ENCODE measurements at regions not wholly inside any gene's neighbourhood (a gene's known extent, or its start where the extent isn't known, plus 50 kb on each side); places are given as distances from the start of the nearest gene placed in this dataset.

GRCh38 chr4:167784826-167785225, 307.5 kb upstream of the ANXA10 start:
- ChIA-PET POLR2A (no interaction called here), CTCF (no interaction called here)
- no peak overlapping the region for H3K4me3 ChIP-seq (ENCODE audit: low read depth in 2 of 2, low read length in 2 of 2)
- in situ Hi-C loops (cut with HindIII; ENCODE audit: low pct_unique_long_range_greater_than_20kb, low sequenced_read_pairs): no loop called here
- intact Hi-C loops (cut with micrococcal nuclease; ENCODE audit: unreplicated experiment): no loop called here
- no peaks in the 10 kb centered on the region; the same call in 1 of the 2 replicates for H3K36me3 ChIP-seq (ENCODE audit: control insufficient read depth, insufficient read depth, low read length)
- H3K27me3 ChIP-seq (ENCODE audit: control insufficient read depth, insufficient read depth, low read length): no peaks in the 10 kb centered on the region
- no peak overlapping the region for H3K27ac ChIP-seq (ENCODE audit: low read length)
- no TSS peak for BruUV-seq (replicated peaks)
- no peaks in the 10 kb centered on the region for H3K4me1 ChIP-seq (ENCODE audit: control insufficient read depth, insufficient read depth, low read length)
- H3K9me3 ChIP-seq (ENCODE audit: control insufficient read depth, insufficient read depth, low read depth, low read length): no peaks in the 10 kb centered on the region
- DNase-seq (ENCODE audit: low read depth, low spot score): no peak
- TF ChIP-seq REST (IDR thresholded peaks at IDR 0.05; ENCODE audit: insufficient read depth in 1 of 2, low read depth in 2 of 2, low read length in 1 of 2) (no peak), POLR2AphosphoS5 (IDR thresholded peaks at IDR 0.05; ENCODE audit: low read depth, low read length) (no peak), CTCF (IDR thresholded peaks at IDR 0.05) (no peak), SIN3A (IDR thresholded peaks at IDR 0.05; ENCODE audit: borderline replicate concordance, insufficient read depth, low read depth, low read length) (no peak), TCF7L2 (IDR thresholded peaks at IDR 0.05; ENCODE audit: low read depth, low read length) (no peak)
- ATAC-seq: no peak

GRCh38 chr4:167785523-167785922, 306.8 kb upstream of the ANXA10 start:
- DNase-seq (ENCODE audit: low read depth, low spot score) (no peak), ATAC-seq (no peak)
- ChIA-PET CTCF (no interaction called here), POLR2A (no interaction called here)
- no peaks in the 10 kb centered on the region for H3K4me1 ChIP-seq (ENCODE audit: control insufficient read depth, insufficient read depth, low read length)
- no peak overlapping the region for H3K27ac ChIP-seq (ENCODE audit: low read length)
- H3K27me3 ChIP-seq (ENCODE audit: control insufficient read depth, insufficient read depth, low read length): no peaks in the 10 kb centered on the region
- no peak overlapping the region for H3K4me3 ChIP-seq (ENCODE audit: low read depth in 2 of 2, low read length in 2 of 2)
- no peaks in the 10 kb centered on the region; the same call in 1 of the 2 replicates for H3K36me3 ChIP-seq (ENCODE audit: control insufficient read depth, insufficient read depth, low read length)
- no peaks in the 10 kb centered on the region for H3K9me3 ChIP-seq (ENCODE audit: control insufficient read depth, insufficient read depth, low read depth, low read length)
- in situ Hi-C loops (cut with HindIII; ENCODE audit: low pct_unique_long_range_greater_than_20kb, low sequenced_read_pairs): no loop called here
- TF ChIP-seq SIN3A (IDR thresholded peaks at IDR 0.05; ENCODE audit: borderline replicate concordance, insufficient read depth, low read depth, low read length) (no peak), TCF7L2 (IDR thresholded peaks at IDR 0.05; ENCODE audit: low read depth, low read length) (no peak), POLR2AphosphoS5 (IDR thresholded peaks at IDR 0.05; ENCODE audit: low read depth, low read length) (no peak), REST (IDR thresholded peaks at IDR 0.05; ENCODE audit: insufficient read depth in 1 of 2, low read depth in 2 of 2, low read length in 1 of 2) (no peak), CTCF (IDR thresholded peaks at IDR 0.05) (no peak)
- no TSS peak for BruUV-seq (replicated peaks)
- intact Hi-C loops (cut with micrococcal nuclease; ENCODE audit: unreplicated experiment): no loop called here

All from Panc1 (cell line).